ENCODE measurements at regions not wholly inside any gene's neighbourhood (a gene's known extent, or its start where the extent isn't known, plus 50 kb on each side); places are given as distances from the start of the nearest gene placed in this dataset.

- Histone ChIP-seq H3K36me3 (replicated peaks in 1 of 2; ENCODE audit: control insufficient read depth in 1 of 2, insufficient read depth in 2 of 2, low read length in 1 of 2) (no peaks in the 10 kb centered on the region), H4K20me1 (ENCODE audit: insufficient read depth) (no peaks in the 10 kb centered on the region), H2AFZ (ENCODE audit: low read depth) (no peak overlapping the region), H3K4me3 (ENCODE audit: low read depth in 2 of 2, low read length in 1 of 2) (no peak overlapping the region), H3K9me3 (no peaks in the 10 kb centered on the region), H3K4me1 (ENCODE audit: control insufficient read depth in 1 of 2, insufficient read depth in 2 of 2, low read depth in 1 of 2, low read length in 1 of 2) (peaks cover 0 to 47% of the 10 kb centered on the region in 2 experiments), H3K4me2 (no peak overlapping the region), H3K27me3 (ENCODE audit: insufficient read depth) (no peaks in the 10 kb centered on the region), H3K79me2 (ENCODE audit: insufficient read depth) (no peaks in the 10 kb centered on the region), H3F3A (replicated peaks; ENCODE audit: insufficient read depth) (no peaks in the 10 kb centered on the region), H3K9me2 (no peaks in the 10 kb centered on the region), H3K9ac (no peak overlapping the region), H3K27ac (ENCODE audit: low read depth in 2 of 2, low read length in 1 of 2) (peak overlapping the region in 1 of 2 experiments; percentile 96; a peak in 1 of 4 replicates)
- no peak for DNase-seq
- WGBS (ENCODE audit: low lambda C conversion rate): 7% methylated on average over 1 of the region's 1 CpG
- ChIA-PET POLR2A (interaction anchor here (1.1 kb wide), 1 partner anchor 290 kb away, joined by 3 read pairs; no protein-coding TSS in a partner anchor), CTCF (interaction anchor here (1.3 to 2.9 kb wide), 4 partner anchors 17 to 273 kb away, joined by 3 to 12 read pairs (median 5); no protein-coding TSS in a partner anchor)
- TF ChIP-seq FOXJ3 (CRISPR knock-in tag; IDR thresholded peaks at IDR 0.05): no peak
- no peak for TF ChIP-seq YY1 (IDR thresholded peaks at IDR 0.05; ENCODE audit: low read depth)
- TF ChIP-seq, protein P1, sequence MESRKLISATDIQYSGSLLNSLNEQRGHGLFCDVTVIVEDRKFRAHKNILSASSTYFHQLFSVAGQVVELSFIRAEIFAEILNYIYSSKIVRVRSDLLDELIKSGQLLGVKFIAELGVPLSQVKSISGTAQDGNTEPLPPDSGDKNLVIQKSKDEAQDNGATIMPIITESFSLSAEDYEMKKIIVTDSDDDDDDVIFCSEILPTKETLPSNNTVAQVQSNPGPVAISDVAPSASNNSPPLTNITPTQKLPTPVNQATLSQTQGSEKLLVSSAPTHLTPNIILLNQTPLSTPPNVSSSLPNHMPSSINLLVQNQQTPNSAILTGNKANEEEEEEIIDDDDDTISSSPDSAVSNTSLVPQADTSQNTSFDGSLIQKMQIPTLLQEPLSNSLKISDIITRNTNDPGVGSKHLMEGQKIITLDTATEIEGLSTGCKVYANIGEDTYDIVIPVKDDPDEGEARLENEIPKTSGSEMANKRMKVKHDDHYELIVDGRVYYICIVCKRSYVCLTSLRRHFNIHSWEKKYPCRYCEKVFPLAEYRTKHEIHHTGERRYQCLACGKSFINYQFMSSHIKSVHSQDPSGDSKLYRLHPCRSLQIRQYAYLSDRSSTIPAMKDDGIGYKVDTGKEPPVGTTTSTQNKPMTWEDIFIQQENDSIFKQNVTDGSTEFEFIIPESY (IDR thresholded peaks at IDR 0.05; ENCODE audit: borderline replicate concordance, low read depth): no peak
- no peak for TF ChIP-seq RCOR1 (IDR thresholded peaks at IDR 0.05; ENCODE audit: low read length)
- TF ChIP-seq, protein P2, sequence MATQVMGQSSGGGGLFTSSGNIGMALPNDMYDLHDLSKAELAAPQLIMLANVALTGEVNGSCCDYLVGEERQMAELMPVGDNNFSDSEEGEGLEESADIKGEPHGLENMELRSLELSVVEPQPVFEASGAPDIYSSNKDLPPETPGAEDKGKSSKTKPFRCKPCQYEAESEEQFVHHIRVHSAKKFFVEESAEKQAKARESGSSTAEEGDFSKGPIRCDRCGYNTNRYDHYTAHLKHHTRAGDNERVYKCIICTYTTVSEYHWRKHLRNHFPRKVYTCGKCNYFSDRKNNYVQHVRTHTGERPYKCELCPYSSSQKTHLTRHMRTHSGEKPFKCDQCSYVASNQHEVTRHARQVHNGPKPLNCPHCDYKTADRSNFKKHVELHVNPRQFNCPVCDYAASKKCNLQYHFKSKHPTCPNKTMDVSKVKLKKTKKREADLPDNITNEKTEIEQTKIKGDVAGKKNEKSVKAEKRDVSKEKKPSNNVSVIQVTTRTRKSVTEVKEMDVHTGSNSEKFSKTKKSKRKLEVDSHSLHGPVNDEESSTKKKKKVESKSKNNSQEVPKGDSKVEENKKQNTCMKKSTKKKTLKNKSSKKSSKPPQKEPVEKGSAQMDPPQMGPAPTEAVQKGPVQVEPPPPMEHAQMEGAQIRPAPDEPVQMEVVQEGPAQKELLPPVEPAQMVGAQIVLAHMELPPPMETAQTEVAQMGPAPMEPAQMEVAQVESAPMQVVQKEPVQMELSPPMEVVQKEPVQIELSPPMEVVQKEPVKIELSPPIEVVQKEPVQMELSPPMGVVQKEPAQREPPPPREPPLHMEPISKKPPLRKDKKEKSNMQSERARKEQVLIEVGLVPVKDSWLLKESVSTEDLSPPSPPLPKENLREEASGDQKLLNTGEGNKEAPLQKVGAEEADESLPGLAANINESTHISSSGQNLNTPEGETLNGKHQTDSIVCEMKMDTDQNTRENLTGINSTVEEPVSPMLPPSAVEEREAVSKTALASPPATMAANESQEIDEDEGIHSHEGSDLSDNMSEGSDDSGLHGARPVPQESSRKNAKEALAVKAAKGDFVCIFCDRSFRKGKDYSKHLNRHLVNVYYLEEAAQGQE (IDR thresholded peaks at IDR 0.05; ENCODE audit: low read depth, low read length): no peak
Measured at GRCh38 chr15:81754078-81754477, 291.7 kb downstream of the MEX3B start.

DNA sequence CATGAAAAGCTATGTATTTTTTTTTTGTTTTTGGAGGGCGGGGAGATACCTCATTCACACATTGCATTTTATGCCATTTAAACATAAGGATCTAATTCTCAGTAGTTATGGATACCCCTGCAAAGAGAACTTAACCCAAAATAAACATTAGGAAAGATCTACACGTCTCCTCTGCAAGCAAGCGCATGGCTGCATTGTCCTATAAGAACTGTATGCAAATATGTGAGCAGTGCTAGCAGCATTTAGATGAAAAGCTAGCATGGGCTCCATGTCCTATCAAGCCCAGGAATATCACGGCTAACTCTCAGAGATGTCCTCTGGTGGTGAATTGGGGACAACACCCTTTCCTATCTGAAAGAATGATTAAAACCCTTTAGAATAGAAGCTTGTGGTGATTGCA lies 292.8 kb downstream of the MEX3B start:
- POLR2A ChIA-PET: interaction anchor here (0.6 to 2.0 kb wide), 3 partner anchors 290 to 293 kb away, joined by 3 to 6 read pairs (median 3); partner anchors contain the start of gene MEX3B

More for the DNA sequence above, 292.8 kb downstream of the MEX3B start:
- Histone ChIP-seq H3K79me2 (ENCODE audit: insufficient read depth) (no peaks in the 10 kb centered on the region), H3K4me1 (ENCODE audit: control insufficient read depth in 1 of 2, insufficient read depth in 2 of 2, low read depth in 1 of 2, low read length in 1 of 2) (peaks cover 0 to 47% of the 10 kb centered on the region in 2 experiments), H3K9me2 (no peaks in the 10 kb centered on the region), H3K36me3 (replicated peaks in 1 of 2; ENCODE audit: control insufficient read depth in 1 of 2, insufficient read depth in 2 of 2, low read length in 1 of 2) (no peaks in the 10 kb centered on the region), H3K27me3 (ENCODE audit: insufficient read depth) (no peaks in the 10 kb centered on the region), H3F3A (replicated peaks; ENCODE audit: insufficient read depth) (no peaks in the 10 kb centered on the region), H2AFZ (ENCODE audit: low read depth) (no peak overlapping the region), H3K9me3 (no peaks in the 10 kb centered on the region), H3K27ac (ENCODE audit: low read depth in 2 of 2, low read length in 1 of 2) (peak overlapping the region in 1 of 2 experiments; percentile 96; a peak in 2 of 4 replicates), H4K20me1 (ENCODE audit: insufficient read depth) (no peaks in the 10 kb centered on the region), H3K4me3 (ENCODE audit: low read depth in 2 of 2, low read length in 1 of 2) (no peak overlapping the region), H3K9ac (no peak overlapping the region), H3K4me2 (no peak overlapping the region)
- TF ChIP-seq TEAD4 (IDR thresholded peaks at IDR 0.05; ENCODE audit: borderline replicate concordance, insufficient read depth) (no peak), GATA2 (CRISPR knock-in tag; IDR thresholded peaks at IDR 0.05) (no peak), RFX5 (IDR thresholded peaks at IDR 0.05; ENCODE audit: low read length) (no peak), FOXM1 (IDR thresholded peaks at IDR 0.05; ENCODE audit: low read depth) (no peak), USF1 (IDR thresholded peaks at IDR 0.05; ENCODE audit: borderline replicate concordance, low read depth) (no peak), JUND (IDR thresholded peaks at IDR 0.05) (no peak), RAD21 (IDR thresholded peaks at IDR 0.05; ENCODE audit: low read length) (peak; percentile 13; the same call in 1 of the 2 replicates)
- TF ChIP-seq, protein P2 (IDR thresholded peaks at IDR 0.05; ENCODE audit: low read depth, low read length): no peak
- peak; percentile 36 for DNase-seq
- WGBS (ENCODE audit: low lambda C conversion rate): 20% methylated on average over 4 of the region's 4 CpGs
- CTCF ChIA-PET: interaction anchor here (0.8 to 2.9 kb wide), 11 partner anchors 11 to 343 kb away, joined by 3 to 12 read pairs (median 3); no protein-coding TSS in a partner anchor
